ENCODE measurements at regions not wholly inside any gene's neighbourhood (a gene's known extent, or its start where the extent isn't known, plus 50 kb on each side); places are given as distances from the start of the nearest gene placed in this dataset.

- Histone ChIP-seq H3K27ac (ENCODE audit: low read depth, low read length) (no peak overlapping the region), H3K14ac (ENCODE audit: insufficient read length) (no peak overlapping the region), H3K23ac (ENCODE audit: insufficient read length) (no peak overlapping the region), H3K27me3 (replicated peaks in 1 of 4; ENCODE audit: control insufficient read depth in 3 of 4, extremely low read depth in 1 of 4, insufficient read depth in 3 of 4, low read length in 3 of 4) (peaks cover 0 to 1% (median 0%) of the 10 kb centered on the region in 4 experiments; a peak in 1 of 7 replicates), H3K4me2 (ENCODE audit: insufficient read depth in 1 of 2, low read depth in 2 of 2, low read length in 2 of 2) (no peak overlapping the region), H3K36me3 (ENCODE audit: control insufficient read depth in 2 of 4, insufficient read depth in 4 of 4, low read length in 3 of 4) (no peaks in the 10 kb centered on the region), H3K9ac (replicated peaks in 1 of 4; ENCODE audit: extremely low read depth in 1 of 4, low read depth in 3 of 4, low read length in 3 of 4) (no peak overlapping the region), H4K8ac (ENCODE audit: extremely low read depth, insufficient read depth, low read length) (no peak overlapping the region), H3K4me3 (ENCODE audit: extremely low read depth in 1 of 4, insufficient read depth in 2 of 4, low read depth in 3 of 4, low read length in 4 of 4) (no peak overlapping the region), H2BK15ac (ENCODE audit: low read length) (no peak overlapping the region), H3K4me1 (replicated peaks in 1 of 4; ENCODE audit: control insufficient read depth in 3 of 4, insufficient read depth in 4 of 4, low read length in 3 of 4) (no peaks in the 10 kb centered on the region; a peak in 1 of 7 replicates), H3K18ac (ENCODE audit: extremely low read depth, low read length) (no peak overlapping the region), H2AK5ac (ENCODE audit: low read depth, low read length) (no peak overlapping the region), H2BK5ac (ENCODE audit: low read depth, low read length) (no peak overlapping the region), H2AFZ (ENCODE audit: low read length) (no peak overlapping the region), H3K23me2 (ENCODE audit: low read depth, low read length) (no peaks in the 10 kb centered on the region), H3K4ac (replicated peaks; ENCODE audit: insufficient read length, low read depth, low read length) (no peak overlapping the region), H2BK20ac (ENCODE audit: low read length) (no peak overlapping the region), H3K56ac (replicated peaks; ENCODE audit: insufficient read length, low read depth, low read length) (no peak overlapping the region), H3K79me2 (ENCODE audit: control insufficient read depth in 1 of 2, insufficient read depth in 2 of 2, low read length in 2 of 2) (no peaks in the 10 kb centered on the region), H4K91ac (replicated peaks; ENCODE audit: insufficient read length, low read length) (no peak overlapping the region), H3K9me3 (ENCODE audit: insufficient read depth in 2 of 2, low read depth in 1 of 2, low read length in 1 of 2) (no peaks in the 10 kb centered on the region), H3K79me1 (ENCODE audit: low read depth, low read length) (no peaks in the 10 kb centered on the region), H2BK12ac (ENCODE audit: low read depth, low read length) (no peak overlapping the region), H4K5ac (ENCODE audit: insufficient read length, low read depth, low read length) (no peak overlapping the region), H2BK120ac (replicated peaks; ENCODE audit: low read depth, low read length) (no peak overlapping the region), H4K20me1 (replicated peaks in 1 of 2; ENCODE audit: control insufficient read depth in 1 of 2, insufficient read depth in 2 of 2, low read length in 2 of 2) (no peaks in the 10 kb centered on the region)
- TF ChIP-seq JUND (IDR thresholded peaks at IDR 0.05; ENCODE audit: low read length) (no peak), EP300 (IDR thresholded peaks at IDR 0.05; ENCODE audit: borderline replicate concordance in 1 of 2, low read depth in 2 of 2, low read length in 2 of 2) (no peak), SRF (IDR thresholded peaks at IDR 0.05; ENCODE audit: low read depth, low read length) (no peak)
- WGBS, 2 experiments (ENCODE audit: extremely low coverage in 1 of 2, insufficient coverage in 1 of 2, insufficient read length in 1 of 2, insufficient replicate concordance in 2 of 2, low coverage in 1 of 2, low lambda C conversion rate in 2 of 2, missing lambda C conversion rate in 1 of 2), result 86% methylated on average over 2 of the region's 2 CpGs; no CpG with 5 or more reads in 1 of the 2 experiments
- DNase-seq (ENCODE audit: low read depth in 1 of 2, low spot score in 2 of 2), result no peak
- CTCF ChIA-PET (ENCODE audit: partially characterized antibody), result interaction anchor here (1.9 kb wide), 1 partner anchor 17 kb away, joined by 4 read pairs; no protein-coding TSS in a partner anchor
- POLR2A ChIA-PET (ENCODE audit: partially characterized antibody), result no interaction called here
- no peak for FAIRE-seq
Measured at GRCh38 chr5:74113927-74114326, 487.9 kb downstream of the ARHGEF28 start.
